Uterus (tissue), 3 donors: ENCODE measurements at regions not wholly inside any gene's neighbourhood (a gene's known extent, or its start where the extent isn't known, plus 50 kb on each side); places are given as distances from the start of the nearest gene placed in this dataset.

Source experiments
- DNase-seq, 2 donors: peaks; one replicate each; pipeline ENCODE4 v3.0.0-alpha.2; 2019 to 2020
- H3K27ac ChIP-seq, 2 donors: fragments of 200-600 bp; sonication (generic); 1 replicate in 1 of 2; 2 replicates in 1 of 2; pipeline ENCODE4 v1.5.1; 2016 to 2018
- H3K27me3 ChIP-seq, 2 donors: fragments of 200-600 bp; sonication (generic); one replicate each; pipeline ENCODE4 v1.5.1; 2018 to 2019; ENCODE audit warnings: control low read depth in 1 of 2
- H3K36me3 ChIP-seq, 2 donors: fragments of 200-600 bp; sonication (generic); one replicate each; pipeline ENCODE4 v1.5.1; 2019; ENCODE audit warnings: control low read depth in 1 of 2
- H3K4me1 ChIP-seq, 2 donors: fragments of 200-600 bp; sonication (generic); one replicate each; pipeline ENCODE4 v1.5.1; 2018 to 2019; ENCODE audit warnings: control low read depth in 1 of 2
- H3K4me3 ChIP-seq, 2 donors: fragments of 200-600 bp; sonication (generic); 1 replicate in 1 of 2; 2 replicates in 1 of 2; pipeline ENCODE4 v1.5.1; 2018 to 2019; ENCODE audit warnings: mild to moderate bottlenecking in 1 of 2
- H3K9me3 ChIP-seq, 2 donors: fragments of 200-600 bp; sonication (generic); one replicate each; pipeline ENCODE4 v1.5.1; 2019; ENCODE audit warnings: control low read depth in 1 of 2
- CTCF ChIP-seq, 4 experiments: fragments of 200-600 bp in 2 of 4; fragments of 450-650 bp in 2 of 4; sonication (generic) in 2 of 4; IDR thresholded peaks; one replicate each; pipeline ENCODE4 v1.5.1; 2016 to 2019; ENCODE audit warnings: antibody characterized with exemption in 4 of 4, mild to moderate bottlenecking in 2 of 4, moderate library complexity in 1 of 4
- POLR2A ChIP-seq, 2 donors: fragments of 450-650 bp; IDR thresholded peaks; one replicate each; pipeline ENCODE4 v1.6.1; 2016; ENCODE audit warnings: antibody characterized with exemption in 2 of 2, mild to moderate bottlenecking in 1 of 2, moderate library complexity in 1 of 2
- intact Hi-C: fragments of 100-400 bp; cut with DNase I; formaldehyde crosslinking; loops from one replicate; pipeline ENCODE4 v1.15.1; 2023; ENCODE audit warnings: low total_unique reads
- donor health status: DM: yes; HTN: yes; CAD: no.

- no peaks in the 10 kb centered on the region for H3K4me1 ChIP-seq
- no peaks in the 10 kb centered on the region for H3K9me3 ChIP-seq
- H3K4me3 ChIP-seq = no peak overlapping the region
- H3K36me3 ChIP-seq = no peaks in the 10 kb centered on the region
- intact Hi-C loops = no loop called here
- no peak overlapping the region for H3K27ac ChIP-seq
- TF ChIP-seq CTCF (IDR thresholded peaks at IDR 0.05) = no peak
- TF ChIP-seq POLR2A (IDR thresholded peaks at IDR 0.05) = no peak
- no peak for DNase-seq
- H3K27me3 ChIP-seq = no peaks in the 10 kb centered on the region
Observed at GRCh38 chr12:19953734-19954133, 414.6 kb upstream of the PDE3A start.

GRCh38 chr12:19954163-19954562 is 414.2 kb upstream of the PDE3A start:
- no peak overlapping the region for H3K4me3 ChIP-seq

GRCh38 chr12:19957308-19958125 is 410.8 kb upstream of the PDE3A start:
- TF ChIP-seq CTCF (IDR thresholded peaks at IDR 0.05) = no peak
- no peak for TF ChIP-seq POLR2A (IDR thresholded peaks at IDR 0.05)
- Histone ChIP-seq H3K4me1 (no peaks in the 10 kb centered on the region), H3K9me3 (no peaks in the 10 kb centered on the region), H3K36me3 (no peaks in the 10 kb centered on the region), H3K27ac (no peak overlapping the region), H3K27me3 (no peaks in the 10 kb centered on the region), H3K4me3 (no peak overlapping the region)
- intact Hi-C loops = no loop called here
- no peak for DNase-seq

More at GRCh38 chr12:19954163-19954562, 414.2 kb upstream of the PDE3A start:
- no peaks in the 10 kb centered on the region for H3K4me1 ChIP-seq
- DNase-seq = no peak
- no peak overlapping the region for H3K27ac ChIP-seq
- no peaks in the 10 kb centered on the region for H3K9me3 ChIP-seq
- H3K36me3 ChIP-seq = no peaks in the 10 kb centered on the region
- TF ChIP-seq POLR2A (IDR thresholded peaks at IDR 0.05) (no peak), CTCF (IDR thresholded peaks at IDR 0.05) (no peak)
- H3K27me3 ChIP-seq = no peaks in the 10 kb centered on the region
- intact Hi-C loops = no loop called here

GRCh38 chr12:19958389-19958788 is 409.9 kb upstream of the PDE3A start:
- no peak for DNase-seq
- no peak overlapping the region for H3K27ac ChIP-seq
- TF ChIP-seq POLR2A (IDR thresholded peaks at IDR 0.05) (no peak), CTCF (IDR thresholded peaks at IDR 0.05) (no peak)
- H3K4me1 ChIP-seq = no peaks in the 10 kb centered on the region
- intact Hi-C loops = no loop called here
- no peak overlapping the region for H3K4me3 ChIP-seq
- no peaks in the 10 kb centered on the region for H3K27me3 ChIP-seq
- H3K36me3 ChIP-seq = no peaks in the 10 kb centered on the region
- no peaks in the 10 kb centered on the region for H3K9me3 ChIP-seq

GRCh38 chr12:19959353-19959752 is 409.0 kb upstream of the PDE3A start:
- TF ChIP-seq POLR2A (IDR thresholded peaks at IDR 0.05) (no peak), CTCF (IDR thresholded peaks at IDR 0.05) (no peak)
- H3K4me3 ChIP-seq = no peak overlapping the region
- no peaks in the 10 kb centered on the region for H3K4me1 ChIP-seq
- H3K36me3 ChIP-seq = no peaks in the 10 kb centered on the region
- H3K27me3 ChIP-seq = no peaks in the 10 kb centered on the region
- no peak for DNase-seq
- H3K27ac ChIP-seq = no peak overlapping the region
- H3K9me3 ChIP-seq = no peaks in the 10 kb centered on the region
- intact Hi-C loops = no loop called here
